NCI-H510A (cell line): ENCODE measurements at regions not wholly inside any gene's neighbourhood (a gene's known extent, or its start where the extent isn't known, plus 50 kb on each side); places are given as distances from the start of the nearest gene placed in this dataset.
"Not testable (repeated sequence)": the region's sequence is repeated elsewhere in the genome, so short reads cannot be mapped to it uniquely, and the experiment has no call there.

ENCODE experiments used
- DNase-seq: peaks from one replicate; lab custom pipeline; 2025; lab: John Stamatoyannopoulos, UW

DNA sequence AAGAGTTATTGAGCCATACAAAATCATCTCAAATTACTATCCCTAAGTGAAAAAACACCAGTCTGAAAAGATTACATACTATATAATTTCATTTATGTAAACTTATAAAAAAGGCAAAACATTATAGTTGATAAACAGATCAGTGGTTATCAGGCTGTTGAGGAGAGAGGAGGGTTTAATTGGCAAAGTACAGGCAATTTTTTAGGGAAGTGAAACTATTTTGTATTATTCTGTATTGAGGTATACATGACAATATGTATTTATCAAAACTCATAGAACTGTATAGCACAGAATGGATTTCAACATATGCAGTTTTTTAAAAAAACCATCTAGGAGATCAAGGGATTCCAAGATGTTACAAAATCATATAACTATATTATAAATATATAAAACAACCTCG lies 403.7 kb downstream of the LTN1 start:
- no peak for DNase-seq

DNA sequence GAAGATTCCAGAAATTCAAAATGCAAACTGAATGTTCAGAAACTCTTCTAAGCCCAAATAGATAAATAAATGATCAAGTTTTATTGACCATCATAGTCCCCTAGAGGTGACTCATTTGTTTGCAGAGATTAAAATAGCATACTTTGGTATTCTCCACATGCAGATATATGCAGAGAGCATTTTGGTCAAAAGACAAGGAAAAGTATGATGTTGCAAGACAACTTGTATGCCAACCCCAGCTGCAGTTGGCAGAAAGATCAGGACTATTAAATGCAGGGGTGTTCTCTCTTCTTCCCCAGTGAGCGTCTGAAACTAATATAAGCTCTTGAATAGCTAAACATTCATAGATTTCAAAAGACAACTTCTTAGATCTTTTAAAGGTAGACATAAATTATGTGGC lies 404.9 kb downstream of the LTN1 start:
- DNase-seq: no peak

DNA sequence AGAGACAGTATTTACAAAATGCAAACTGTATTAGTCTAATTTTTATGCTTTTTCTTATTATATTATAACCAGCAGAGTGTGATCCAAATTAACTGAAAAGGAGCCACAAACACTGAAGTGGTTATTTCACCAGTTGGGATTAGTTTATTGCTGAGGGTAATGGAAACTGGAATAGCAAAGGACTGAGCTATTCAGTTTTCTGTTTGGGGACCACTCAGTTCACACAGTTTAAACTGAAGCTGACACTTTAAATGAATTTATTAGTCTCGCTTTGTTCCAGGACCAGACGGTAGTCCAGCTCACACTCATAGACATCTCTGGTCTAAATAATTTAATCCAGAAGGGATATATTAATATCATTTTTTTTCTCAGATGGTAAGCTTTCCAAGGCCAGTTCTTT lies 410.7 kb downstream of the LTN1 start:
- no peak for DNase-seq

DNA sequence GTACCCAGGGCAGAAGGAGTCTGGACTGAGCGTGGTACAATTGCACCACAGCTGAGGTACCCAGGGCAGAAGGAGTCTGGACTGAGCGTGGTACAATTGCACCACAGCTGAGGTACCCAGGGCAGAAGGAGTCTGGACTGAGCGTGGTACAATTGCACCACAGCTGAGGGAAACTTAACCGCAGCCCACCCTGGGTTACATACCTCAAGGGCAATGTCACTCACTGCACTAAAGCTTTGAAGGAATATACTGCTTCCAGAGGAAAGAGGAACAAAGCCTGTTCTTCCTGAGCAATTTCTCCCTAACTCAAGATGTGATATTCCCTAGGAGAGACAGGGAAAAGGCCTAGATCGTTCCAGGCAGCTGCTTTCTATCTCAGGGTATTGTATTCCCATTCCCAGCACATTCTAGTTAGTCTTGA lies 411.4 kb downstream of the LTN1 start:
- DNase-seq: not testable (repeated sequence)

DNA sequence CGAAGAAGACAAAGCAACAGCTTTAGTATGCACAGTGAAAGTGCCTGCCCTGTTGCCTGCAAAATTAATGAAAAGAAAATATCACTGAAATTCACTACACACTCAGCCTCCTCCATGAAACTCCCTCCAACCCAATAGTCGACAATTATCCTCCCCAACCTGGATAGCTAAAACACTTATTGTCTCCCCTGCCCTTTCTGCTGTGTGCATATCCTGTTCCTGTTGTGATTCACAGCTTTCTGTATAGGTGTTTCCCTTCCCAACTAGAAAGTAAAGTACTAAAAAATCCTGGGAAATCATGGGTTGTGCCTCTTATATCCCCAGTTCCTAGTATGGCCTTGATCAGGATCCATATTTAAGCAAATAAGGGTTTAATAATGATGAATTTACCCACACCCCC lies 412.1 kb downstream of the LTN1 start:
- no peak for DNase-seq

DNA sequence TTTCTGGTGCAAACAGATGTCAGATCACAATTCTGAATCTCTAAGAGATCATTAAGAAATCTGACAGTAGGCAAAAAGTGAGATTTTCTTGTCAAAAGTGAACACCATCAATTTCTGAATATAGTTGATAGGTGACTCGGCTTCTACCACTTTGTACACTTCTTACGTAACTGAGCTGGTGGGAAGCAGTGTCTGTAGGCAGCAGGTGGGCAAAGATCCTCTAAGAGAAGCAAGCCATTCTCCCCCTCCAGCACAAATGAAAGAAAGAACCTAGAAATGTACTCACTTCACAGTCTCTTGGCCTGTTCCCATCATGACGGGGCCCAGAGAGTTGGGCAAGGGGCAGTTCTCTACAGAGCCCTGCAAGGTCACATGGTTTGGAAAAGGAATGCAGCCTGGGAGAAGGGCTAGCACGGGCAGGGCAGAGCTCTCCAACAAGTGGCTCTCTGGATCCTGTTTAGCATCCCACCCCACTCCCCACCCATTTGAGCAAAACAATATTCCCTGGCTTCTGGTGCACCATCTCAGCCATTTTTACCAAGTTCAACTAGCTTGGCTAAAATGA lies 412.6 kb downstream of the LTN1 start:
- DNase-seq: no peak

DNA sequence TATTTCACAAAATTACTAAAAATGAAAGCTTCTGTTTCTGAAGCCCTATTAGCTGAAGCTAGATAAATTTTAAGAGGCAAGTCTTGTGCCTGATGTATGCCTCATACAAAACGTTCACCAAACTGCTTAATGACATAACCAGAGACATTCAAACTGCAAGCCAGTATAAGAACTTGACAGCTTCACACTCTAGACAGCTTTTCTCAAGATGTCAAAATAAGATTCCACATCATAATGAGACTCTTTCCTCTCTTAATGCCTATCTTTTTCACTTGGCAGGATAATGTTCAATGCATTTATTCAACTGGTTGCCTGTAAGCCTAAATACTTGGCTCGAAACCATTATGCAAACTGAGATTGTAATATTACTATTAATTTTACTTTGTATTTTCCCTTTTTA lies 424.0 kb downstream of the LTN1 start:
- DNase-seq: no peak

DNA sequence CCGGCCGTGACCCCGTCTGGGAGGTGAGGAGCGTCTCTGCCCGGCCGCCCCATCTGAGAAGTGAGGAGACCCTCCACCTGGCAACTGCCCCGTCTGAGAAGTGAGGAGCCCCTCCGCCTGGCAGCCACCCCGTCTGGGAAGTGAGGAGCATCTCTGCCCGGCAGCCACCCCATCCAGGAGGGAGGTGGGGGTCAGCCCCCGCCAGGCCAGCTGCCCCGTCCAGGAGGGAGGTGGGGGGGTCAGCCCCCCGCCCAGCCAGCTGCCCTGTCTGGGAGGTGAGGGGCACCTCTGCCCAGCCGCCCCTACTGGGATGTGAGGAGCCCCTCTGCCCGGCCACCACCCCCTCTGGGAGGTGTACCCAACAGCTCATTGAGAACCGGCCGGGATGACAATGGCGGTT lies 428.7 kb downstream of the LTN1 start:
- not testable (repeated sequence) for DNase-seq

DNA sequence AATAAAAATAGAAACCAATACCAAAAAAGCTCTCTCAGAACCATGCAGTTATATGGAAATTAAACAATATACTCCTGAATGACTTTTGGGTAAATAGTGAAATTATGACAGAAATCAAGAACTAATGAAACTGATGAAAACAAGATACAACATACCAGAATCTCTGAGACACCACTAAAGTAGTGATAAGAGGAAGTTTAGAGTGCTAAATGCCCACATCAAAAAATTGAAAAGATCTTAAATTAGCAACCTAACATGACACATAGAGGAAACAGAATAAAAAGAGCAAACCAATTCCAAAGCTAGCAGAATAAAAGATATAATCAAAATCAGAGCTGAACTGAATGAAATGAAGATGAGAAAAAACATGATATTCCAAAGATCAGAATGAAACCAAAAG lies 430.9 kb downstream of the LTN1 start:
- DNase-seq: no peak

DNA sequence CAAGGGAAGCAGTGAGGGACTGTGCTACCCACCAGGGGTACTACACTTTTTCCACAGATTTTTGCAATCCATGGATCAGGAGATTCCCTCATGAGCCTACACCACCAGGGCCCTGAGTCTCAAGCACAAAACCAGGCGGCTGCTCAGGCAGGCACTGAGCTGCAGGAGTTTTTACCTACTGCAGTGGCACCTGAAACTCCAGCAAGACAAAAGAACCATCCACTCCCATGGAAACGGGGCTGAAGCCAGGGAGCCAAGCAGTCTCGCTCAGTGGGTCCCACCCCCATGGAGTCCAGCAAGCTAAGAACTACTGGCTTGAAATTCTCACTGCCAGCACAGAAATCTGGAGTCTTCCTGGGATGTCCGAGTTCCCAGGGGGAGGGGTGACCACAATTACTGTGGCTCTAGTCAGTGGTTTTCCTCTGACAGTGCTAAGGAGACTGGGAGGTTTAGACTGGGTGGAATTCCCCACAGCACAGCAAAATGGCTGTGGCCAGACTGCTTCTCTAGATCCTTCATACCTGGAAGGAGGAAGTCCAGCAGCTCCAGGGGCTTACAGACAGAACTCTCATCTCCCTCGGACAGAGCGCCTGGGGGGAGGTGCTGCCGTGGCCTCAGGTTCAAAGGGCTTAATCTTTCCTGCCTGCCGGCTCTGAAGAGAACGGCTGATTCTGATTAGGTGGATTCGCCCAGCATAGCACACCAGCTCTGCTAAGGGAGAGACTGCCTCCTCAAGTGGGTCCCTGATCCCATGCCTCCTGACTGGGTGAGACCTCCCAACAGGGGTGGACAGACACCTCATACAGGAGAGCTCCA lies 437.8 kb downstream of the LTN1 start:
- DNase-seq: no peak

DNA sequence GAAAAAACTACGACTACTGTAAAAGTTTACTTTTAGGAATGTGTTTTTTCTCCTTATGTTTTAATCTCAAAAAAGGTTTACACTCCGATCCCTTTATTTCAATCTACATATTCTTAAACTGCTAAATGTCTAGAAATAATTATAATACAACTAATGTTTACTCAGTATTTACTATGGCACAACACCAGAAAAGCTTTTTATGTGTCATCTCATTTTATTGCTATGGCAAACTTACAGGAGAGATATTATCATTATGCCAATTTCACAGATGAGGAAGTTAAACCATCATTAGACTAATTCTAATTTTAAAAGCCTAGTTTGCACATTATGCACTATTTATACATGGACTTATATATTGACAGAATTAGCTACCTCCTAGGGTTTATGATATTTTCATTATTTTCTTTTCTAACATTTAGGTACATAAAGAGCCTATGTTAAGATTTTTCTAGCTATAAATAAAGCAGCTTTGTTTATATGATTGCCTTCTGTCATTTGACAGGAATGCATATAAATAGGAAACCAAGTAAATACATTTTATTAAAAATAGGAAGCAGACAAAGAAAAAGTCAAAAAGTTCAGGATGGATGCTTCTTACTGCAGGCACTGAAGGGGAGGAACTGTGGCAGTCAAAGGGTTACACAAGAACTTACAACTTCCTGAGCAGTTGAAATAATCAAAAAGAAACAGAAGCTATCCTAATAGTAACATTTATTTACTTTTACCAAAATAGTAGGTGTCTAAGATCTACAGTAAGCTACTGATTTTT lies 442.4 kb downstream of the LTN1 start:
- no peak for DNase-seq

DNA sequence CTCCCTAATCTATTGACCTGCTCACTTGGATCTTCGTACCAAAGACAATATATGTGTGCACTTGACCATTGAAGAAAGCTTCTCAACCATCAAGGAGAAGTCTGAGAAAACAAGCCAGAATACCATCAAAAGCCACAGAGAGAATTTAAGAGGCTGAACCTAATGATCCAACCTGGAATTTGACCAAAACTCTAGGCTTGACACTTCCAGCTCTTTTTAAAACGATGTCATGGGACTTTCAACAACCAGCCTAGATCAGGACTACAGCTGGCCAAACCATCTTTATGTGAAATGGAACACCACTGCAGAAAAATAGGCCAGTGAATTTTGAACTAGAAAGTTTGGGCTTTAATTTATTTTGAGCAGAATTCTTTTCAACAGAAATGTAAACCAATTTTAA lies 444.4 kb downstream of the LTN1 start:
- no peak for DNase-seq

DNA sequence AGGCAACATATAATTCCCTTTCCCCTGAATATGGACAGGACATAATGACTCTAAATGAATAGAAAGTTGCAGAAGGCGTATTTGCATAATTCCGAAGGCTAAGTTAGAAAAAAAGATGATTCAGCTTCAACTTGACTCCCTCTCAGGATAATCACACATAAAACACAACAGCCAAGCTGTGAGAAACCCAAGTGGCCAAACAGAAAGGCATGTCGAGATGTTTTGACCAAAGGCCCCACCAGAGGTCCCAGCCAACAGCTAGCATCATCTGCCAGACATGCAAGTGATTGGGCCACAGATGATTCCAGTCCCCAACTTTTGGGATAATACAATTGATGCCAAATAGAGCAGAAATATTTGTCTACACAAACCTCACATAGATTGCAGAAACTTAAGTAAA lies 444.9 kb downstream of the LTN1 start:
- no peak for DNase-seq

DNA sequence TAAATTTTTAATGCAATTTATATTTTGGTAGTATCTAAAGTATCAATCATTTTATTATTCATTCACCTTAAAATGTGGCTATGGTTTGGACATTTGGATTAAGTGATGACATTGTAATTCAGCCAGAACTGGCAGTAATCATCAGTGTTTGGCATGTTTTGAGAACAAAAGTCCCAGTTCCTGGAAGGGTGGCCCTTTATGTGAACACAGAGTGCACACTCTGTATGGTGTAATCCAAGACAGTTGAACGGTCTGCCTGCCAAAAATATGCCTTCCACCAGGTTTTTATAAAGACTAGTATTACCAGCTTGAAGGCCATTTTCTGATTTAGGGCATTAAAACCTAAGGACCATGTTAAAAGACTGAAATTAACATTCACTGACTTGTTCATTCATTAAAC lies 448.7 kb downstream of the LTN1 start:
- no peak for DNase-seq

DNA sequence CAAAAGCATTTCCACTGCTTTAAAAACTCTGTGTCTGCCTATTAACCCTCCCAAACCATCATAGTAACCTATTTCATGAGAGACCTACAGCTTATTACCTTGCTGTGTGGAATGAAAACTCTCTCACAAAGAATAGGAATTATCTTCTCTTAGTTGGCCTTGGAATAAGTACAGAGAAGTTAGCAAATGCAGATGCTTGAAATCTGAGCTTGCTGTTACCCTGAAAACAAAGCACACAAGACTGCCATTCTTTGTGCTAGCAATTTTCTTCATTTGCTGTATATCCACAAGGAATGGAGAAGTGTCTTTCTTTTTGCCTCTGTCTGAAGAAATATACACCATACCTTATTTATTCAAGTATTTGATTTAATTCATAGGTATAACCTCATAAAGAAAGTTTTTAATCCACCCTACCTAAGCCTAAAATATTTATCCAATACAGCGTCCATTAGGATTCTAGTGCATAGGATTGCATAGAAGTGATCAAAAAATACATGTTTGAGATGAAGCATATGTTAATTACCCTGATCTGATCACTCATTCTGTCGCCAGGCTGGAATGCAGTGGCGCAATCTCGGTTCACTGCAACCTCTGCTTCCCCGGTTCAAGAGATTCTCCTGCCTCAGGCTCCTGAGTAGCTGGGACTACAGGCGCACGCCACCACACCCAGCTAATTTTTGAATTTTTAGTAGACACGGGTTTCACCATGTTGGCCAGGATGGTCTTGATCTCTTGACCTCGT lies 451.1 kb downstream of the LTN1 start:
- DNase-seq: no peak

DNA sequence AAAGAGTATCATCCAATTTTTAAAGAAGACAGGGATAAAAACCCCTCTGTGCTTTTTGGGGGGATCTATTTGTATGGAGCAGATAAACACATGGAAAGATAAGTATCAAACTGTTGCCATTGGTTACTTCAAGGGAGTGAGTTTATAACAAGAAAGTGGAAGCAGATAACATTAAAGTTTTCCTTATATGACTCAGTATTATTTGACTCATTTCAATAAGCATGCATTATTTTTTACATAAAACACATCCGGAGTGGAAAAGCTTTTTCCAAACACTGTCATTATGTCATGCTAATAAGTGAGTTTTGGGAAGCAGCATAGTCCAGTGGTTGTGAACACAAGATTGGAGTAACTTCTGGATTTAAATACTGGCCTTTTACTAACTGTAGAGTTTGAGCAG lies 452.2 kb downstream of the LTN1 start:
- DNase-seq: no peak

DNA sequence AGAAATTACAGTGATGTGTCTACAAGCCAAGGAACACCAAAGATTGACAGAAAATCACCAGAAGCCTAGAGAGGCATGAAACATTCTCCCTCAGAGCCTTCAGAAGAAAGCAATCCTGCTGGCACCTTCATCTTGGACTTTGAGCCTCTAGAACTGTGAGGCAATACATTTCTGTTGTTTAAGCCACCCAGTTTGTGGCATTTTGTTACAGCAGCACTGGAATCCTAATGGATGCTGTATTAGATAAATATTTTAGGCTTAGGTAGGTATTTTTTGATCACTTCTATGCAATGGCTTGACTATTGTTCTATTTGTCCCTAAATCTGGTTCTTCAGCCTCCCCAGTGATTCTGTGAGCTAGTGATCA lies 453.1 kb downstream of the LTN1 start:
- no peak for DNase-seq

DNA sequence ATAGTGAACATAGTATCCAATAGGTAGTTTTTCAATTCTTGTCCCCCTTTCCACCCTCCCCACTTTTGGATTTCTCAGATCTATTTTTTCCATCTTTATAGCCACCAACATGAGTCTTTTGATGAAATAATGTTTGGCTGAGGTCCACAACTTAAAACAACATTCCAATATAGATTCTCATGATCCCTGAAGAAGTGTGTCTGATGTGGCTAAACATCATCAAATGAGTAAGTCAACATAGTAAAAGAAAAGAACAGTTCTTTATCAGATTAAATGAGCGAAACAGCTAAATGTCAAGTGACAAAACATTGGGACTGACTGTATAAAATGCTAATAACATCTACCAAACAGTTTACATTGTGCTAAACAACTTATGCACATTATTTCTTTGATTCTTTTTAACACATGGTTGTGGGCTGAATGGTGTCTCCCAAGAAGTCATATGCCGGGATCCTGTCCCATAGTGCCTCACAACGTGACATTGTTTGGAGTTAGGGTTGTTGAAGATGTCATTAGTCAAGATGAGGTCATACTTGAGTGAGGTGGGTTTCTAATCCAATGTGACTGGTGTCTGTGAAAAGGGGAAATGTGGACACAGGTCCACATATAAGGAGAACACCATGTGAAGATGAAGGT lies 453.6 kb downstream of the LTN1 start:
- no peak for DNase-seq

DNA sequence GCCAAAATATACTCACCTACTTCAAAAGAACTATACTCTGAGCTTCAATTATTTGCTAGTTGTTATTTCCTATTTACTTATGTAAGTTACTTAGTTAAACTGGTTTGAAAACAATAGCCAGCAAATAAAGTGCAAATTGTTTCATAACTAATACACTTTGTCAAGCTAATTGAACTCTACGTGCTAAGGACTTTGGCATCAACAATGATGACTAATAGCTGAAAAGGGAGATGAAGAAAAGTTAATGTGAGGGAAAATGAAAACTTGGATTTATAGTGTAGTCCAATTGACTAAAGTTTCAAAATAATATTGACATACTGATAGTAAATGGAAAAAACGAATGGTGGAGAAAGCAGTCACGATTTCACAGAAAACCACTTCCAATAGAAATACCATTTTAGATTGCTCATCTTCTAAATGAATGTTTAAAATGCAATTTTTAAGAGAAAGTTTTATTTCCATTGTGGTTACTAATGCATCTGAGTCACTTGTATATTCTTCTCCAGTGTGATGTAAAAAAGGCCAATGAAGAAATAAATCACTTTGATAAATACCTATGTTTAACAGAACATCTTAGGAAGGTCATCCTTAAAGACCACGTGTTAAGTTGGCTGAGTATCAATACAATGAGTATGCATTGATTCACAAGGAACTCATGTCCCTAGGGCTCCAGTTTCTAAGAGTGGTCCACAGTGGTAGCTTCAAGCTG lies 455.2 kb downstream of the LTN1 start:
- no peak for DNase-seq

DNA sequence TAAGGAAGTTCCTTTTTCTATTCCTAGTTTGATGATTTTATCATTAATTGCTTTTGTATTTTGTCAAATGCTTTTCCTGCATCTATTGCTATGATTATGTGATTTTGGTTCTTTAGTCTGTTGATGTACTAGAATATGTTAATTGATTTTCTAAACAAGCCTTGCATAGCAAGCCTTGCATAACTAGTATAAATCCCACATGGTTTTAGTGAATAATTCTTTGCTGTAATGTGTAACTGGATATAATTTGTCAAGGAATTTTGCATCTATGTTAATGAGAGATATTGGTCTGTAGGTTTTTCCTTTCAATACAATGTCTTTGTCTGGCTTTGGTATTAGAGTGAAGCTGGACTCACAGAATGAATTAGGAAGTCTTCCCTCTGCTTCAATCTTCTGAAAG lies 460.2 kb downstream of the LTN1 start:
- DNase-seq: no peak

DNA sequence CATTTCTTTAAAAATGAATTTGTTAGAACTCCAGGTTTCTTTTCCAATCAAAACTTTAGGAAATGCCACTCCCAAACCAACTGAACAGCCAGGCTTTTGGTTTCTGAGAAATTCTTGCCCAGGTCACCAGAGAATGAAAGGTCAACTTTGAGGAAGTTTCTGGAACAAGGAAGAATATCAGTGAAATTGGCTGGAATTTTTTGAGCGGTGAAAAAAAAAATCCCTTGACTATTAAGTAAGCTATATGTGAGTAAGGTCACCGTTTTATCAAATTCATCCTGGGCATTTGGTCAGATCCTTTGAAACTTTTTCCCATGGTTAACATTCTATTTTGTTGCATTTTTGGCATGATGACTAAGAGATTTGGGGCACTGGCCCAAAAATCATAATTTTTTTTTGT lies 469.3 kb downstream of the LTN1 start:
- no peak for DNase-seq
